GM12873 (cell line): ENCODE measurements at regions not wholly inside any gene's neighbourhood (a gene's known extent, or its start where the extent isn't known, plus 50 kb on each side); places are given as distances from the start of the nearest gene placed in this dataset.

Source experiments
- TF ChIP-seq, protein P1 (sequence below): IDR thresholded peaks from 2 replicates; pipeline ENCODE4 v1.5.1; 2012; ENCODE audit warnings: low read depth, mild to moderate bottlenecking, moderate library complexity, low read length, control low read depth; ENCODE audit not compliant: insufficient read depth; ENCODE audit errors: missing control alignments

DNA sequence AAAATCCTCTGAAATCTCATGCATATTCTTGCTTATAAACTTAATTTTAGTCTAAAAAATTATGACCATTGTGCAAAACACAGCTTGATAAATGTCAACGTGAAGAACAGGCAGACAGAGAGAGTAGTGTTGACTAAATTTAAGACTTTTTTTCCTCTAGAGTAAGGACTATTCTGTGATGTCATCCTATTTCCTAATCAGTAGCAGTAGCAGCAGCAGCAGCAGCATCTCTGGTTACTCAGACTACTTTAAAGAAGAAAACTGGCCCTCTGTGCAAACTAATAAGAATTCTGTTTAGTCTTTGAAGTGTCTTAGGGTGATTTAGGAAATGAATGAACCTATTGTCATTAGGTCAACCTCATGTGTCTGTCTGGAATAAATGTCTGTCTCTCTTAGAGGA, 403.0 kb downstream of the HINT1 start:
- TF ChIP-seq, protein P1, sequence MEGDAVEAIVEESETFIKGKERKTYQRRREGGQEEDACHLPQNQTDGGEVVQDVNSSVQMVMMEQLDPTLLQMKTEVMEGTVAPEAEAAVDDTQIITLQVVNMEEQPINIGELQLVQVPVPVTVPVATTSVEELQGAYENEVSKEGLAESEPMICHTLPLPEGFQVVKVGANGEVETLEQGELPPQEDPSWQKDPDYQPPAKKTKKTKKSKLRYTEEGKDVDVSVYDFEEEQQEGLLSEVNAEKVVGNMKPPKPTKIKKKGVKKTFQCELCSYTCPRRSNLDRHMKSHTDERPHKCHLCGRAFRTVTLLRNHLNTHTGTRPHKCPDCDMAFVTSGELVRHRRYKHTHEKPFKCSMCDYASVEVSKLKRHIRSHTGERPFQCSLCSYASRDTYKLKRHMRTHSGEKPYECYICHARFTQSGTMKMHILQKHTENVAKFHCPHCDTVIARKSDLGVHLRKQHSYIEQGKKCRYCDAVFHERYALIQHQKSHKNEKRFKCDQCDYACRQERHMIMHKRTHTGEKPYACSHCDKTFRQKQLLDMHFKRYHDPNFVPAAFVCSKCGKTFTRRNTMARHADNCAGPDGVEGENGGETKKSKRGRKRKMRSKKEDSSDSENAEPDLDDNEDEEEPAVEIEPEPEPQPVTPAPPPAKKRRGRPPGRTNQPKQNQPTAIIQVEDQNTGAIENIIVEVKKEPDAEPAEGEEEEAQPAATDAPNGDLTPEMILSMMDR, result no peak

DNA sequence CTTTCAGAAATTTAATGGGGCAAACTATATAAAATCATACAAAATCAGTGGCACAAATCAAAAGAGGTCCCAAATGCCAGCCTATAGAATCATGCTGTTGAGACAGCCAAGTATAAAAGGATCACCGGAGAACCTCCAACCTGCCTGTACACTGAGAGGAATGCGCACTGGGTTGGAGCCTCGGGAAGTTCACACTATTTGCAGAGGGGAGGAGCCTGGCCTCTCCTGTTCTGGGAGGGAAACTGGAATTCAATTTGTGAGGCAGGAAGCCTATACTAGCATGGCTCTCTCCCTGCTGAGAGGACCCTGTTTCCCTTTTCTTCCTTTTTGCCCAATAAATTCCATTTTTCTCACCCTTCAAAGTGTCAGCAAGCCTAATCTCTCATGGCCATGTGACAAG, 406.0 kb downstream of the HINT1 start:
- TF ChIP-seq, protein P1, result no peak

DNA sequence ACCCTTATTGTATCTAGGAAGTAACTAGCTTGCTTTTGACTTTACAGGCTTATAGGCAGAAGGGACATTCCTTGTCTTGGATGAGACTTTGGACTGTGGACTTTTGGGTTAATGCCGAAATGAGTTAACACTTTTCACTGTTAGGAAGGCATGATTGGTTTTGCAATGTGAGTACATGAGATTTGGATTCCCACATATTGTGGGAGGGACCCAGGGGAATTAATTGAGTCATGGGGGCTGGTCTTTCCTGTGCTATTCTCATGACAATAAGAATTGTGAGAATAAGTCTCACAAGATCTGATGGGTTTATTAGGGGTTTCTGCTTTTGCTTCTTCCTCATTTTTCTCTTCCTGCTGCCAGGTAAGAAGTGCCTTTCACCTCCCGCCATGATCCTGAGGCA, 417.5 kb downstream of the HINT1 start:
- TF ChIP-seq, protein P1, result no peak

DNA sequence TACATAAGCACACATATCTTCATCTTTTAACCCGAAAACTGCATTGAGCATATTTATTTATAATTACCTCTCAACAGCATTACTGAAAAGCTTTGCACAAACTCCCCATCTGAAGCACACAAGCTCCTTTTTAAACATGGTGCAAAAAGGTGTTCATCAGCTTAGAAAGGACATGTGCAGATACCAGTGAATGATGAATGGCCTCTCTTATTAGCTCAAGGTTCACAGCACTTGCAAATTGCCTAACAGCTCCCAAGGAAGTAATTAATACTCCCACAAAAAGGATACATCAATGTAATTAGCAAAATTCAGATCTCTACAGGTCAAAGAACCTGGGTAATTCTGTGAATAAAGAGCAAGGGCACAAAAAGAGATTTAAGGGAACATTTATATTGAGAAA, 422.0 kb downstream of the HINT1 start:
- TF ChIP-seq, protein P1, result no peak

DNA sequence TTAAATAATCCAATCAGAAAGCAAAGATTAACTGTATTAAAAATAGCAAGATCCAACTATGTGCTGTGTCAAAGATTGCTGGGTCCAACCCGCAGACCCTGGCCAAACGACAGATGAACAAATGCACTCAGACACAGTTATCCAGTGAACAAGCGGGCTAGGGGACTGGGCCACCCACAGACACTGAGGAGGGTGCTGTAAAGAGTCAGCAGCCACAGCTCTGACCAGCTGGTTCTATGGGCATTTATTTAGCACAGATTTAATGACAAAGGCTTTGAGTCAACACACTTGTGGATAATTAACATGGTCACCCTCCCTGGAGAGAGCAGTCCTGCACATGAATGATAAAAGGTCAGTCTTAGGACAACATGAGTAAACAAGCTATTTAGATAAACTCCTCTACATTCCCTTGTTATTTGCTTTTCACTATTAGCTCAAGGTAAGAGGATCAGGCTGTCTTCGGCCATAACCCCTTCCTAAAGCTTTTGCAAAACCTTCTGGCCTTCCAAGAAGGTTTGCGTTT, 424.9 kb downstream of the HINT1 start:
- TF ChIP-seq, protein P1, result no peak

DNA sequence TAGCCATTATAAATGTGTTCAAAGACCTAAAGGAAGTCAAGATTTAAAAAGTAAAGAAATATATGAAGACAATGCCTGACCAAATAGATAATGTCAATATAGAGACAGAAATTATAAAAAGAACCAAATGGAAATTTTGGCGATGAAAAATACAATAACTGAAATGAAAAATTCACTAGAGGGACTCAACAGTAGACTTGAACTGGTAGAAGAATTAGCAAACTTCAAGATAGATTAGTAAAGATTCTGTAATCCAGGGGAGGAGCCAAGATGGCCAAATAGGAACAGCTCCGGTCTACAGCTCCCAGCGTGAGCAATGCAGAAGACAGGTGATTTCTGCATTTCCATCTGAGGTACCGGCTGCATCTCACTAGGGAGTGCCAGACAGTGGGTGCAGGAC, 433.2 kb downstream of the HINT1 start:
- TF ChIP-seq, protein P1, result no peak

DNA sequence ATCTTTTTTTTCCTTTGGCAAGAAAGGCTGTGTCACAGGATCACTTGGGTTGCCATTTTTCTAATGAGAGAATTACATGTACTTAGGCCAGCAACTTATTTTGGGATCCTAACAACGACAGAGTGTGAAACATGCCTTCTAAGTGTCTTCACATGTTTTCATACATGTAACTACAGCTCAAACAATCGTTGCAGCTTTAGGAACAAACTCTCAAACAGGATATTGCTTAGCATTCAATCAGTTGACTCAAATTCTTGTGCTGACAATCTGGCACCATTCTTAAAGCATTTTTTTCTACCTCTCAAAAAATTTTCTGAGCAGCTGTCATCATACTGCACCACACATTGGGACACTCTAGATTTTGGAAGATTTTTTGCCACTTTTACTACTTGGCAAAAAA, 435.5 kb downstream of the HINT1 start:
- TF ChIP-seq, protein P1, result no peak
